ENCODE measurements at regions not wholly inside any gene's neighbourhood (a gene's known extent, or its start where the extent isn't known, plus 50 kb on each side); places are given as distances from the start of the nearest gene placed in this dataset.
"Not testable (repeated sequence)": the region's sequence is repeated elsewhere in the genome, so short reads cannot be mapped to it uniquely, and the experiment has no call there.

- DNase-seq (ENCODE audit: low read depth), result no peak
Observed at GRCh38 chr12:107590814-107591375, 94.7 kb upstream of the PWP1 start.

DNA sequence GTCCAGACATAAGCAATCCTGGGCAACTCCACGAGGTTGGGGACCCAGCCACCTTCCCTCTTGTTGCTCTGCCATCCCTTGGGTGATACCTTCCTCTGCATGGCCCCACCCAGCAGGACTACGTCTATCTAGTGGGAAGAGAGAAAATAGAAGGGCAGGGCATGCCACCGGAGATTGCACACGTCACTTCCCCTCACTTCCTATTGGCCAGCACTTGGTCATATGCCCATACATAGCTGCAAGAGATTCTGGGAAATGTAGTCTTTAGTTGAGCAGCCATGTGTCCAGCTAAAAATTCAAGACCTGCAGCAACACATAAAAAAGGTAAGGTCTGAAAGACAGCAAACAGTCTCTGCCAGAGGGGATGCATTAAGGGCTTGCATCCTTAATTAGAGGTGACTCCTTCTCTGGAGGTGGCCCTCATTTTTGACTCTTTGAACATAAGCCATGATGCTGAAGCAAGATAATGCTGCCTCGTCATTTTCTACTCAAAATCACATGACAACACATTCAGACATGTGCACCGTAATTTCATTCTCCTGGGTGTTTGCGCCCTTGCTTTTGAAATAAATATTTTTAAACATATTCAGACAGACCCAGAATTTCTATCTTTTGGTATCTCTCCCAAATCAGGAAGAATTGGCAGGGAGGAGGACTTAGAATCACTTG lies 91.8 kb upstream of the PWP1 start:
- DNase-seq (ENCODE audit: low read depth), result peak; percentile 49

DNA sequence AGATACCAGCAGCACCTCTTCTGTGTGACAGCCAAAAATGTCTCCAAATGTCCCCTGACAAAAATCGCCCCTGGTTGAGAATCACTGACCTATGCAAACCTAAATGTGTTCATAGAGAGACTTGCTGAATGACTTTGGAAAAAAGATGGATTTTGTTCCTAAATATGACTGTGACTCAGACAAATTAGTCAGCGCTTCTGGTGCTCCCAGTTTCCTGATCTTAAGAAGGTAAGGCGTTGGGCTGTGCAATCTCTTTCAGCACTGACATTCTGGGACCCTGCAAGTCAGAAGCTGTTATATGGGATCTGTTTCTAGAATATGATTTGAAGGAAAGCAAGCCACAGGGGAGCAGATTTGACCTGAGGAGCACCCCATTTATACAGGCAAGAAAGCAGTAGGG lies 90.6 kb upstream of the PWP1 start:
- DNase-seq (ENCODE audit: low read depth), result no peak

- DNase-seq (ENCODE audit: low read depth), result no peak
Observed at GRCh38 chr12:107597695-107598410, 87.7 kb upstream of the PWP1 start.

- no peak for DNase-seq (ENCODE audit: low read depth)
Observed at GRCh38 chr12:107598906-107599305, 86.7 kb upstream of the PWP1 start.

- DNase-seq (ENCODE audit: low read depth), result no peak
Observed at GRCh38 chr12:107600581-107601144, 84.9 kb upstream of the PWP1 start.

DNA sequence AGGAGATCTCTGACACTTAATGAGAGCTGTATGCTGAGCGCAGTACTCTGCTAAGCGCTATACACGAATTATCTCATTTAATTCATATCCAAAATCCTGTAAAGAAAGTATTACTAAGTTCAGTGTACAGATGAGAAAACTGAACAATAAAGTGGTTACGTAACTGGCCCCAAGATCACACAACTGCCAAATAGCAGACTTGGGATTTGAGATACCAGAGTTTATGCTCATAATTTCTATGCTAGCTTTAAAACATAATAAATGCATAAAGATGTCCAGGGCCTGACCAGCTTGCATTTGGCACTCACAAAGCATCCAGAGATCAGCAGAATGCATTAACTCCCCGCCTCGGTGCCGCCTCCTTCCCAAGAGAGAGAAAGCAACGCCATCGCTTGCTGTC lies 83.2 kb upstream of the PWP1 start:
- no peak for DNase-seq (ENCODE audit: low read depth)

DNA sequence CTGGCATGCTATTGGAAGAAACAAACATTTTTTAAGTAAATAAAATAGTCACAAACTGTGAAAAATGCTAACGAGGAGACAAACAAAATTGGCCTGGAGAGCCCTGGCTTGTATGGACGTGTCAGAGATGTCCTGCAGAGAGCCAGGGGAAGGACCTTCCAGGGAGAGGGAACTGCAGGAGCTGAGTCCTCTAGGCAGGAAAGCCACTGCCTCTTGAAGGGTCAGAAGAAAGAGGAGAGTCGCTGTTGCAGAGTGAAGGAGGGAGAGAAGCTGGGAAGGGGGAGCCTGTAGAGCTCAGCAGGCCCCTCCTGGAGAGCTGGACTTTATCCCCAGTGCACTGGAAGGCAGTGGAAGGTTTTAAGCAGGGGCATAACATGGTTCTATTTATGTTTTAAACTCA lies 80.3 kb upstream of the PWP1 start:
- no peak for DNase-seq (ENCODE audit: low read depth)

DNA sequence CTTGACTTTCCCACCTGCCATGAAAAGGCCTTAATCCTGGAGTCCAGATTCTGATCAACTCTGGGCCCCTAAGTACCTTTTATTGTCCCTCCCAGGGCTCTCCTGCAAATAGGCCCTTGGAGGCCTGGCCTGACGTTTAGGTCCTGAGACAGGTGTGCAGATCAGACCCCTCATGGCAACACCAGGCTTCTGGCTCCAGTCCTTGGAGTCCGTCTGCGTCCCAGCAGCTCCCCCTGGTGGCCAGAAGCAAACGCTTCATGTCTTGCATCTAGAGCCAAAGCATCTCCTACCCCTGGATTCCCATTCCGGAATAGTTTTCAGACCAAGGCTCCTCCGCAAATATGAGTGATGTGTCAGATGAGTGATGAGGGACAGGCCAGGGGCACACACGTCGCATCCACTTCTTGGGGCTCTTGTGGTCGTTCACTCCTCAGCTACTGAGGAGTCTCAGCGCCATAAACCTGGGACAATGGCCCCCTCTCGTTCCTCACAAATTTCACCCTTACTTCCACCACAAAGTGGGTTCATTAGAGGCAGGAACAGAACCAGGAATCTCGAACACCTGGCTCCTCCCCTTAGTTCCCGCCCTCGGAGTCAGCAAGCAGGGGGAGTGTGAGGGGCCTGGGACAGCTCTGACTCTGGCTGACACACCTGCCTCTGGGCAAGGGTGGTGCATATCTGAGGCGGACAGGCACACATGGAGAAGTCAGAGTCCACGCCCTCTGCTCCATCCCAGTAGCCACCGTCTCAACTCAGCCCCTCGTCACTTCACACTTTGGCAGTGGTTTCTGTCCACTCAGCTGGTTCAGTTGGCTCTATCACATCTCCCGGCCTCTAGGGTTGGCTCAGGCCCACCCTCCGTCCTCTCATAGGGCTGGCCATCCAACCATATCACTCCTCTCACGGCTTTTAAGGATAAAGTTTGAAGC lies 77.9 kb upstream of the PWP1 start:
- peak; percentile 50 for DNase-seq (ENCODE audit: low read depth)

- not testable (repeated sequence) for DNase-seq (ENCODE audit: low read depth)
Observed at GRCh38 chr12:107608779-107609178, 76.8 kb upstream of the PWP1 start.

DNA sequence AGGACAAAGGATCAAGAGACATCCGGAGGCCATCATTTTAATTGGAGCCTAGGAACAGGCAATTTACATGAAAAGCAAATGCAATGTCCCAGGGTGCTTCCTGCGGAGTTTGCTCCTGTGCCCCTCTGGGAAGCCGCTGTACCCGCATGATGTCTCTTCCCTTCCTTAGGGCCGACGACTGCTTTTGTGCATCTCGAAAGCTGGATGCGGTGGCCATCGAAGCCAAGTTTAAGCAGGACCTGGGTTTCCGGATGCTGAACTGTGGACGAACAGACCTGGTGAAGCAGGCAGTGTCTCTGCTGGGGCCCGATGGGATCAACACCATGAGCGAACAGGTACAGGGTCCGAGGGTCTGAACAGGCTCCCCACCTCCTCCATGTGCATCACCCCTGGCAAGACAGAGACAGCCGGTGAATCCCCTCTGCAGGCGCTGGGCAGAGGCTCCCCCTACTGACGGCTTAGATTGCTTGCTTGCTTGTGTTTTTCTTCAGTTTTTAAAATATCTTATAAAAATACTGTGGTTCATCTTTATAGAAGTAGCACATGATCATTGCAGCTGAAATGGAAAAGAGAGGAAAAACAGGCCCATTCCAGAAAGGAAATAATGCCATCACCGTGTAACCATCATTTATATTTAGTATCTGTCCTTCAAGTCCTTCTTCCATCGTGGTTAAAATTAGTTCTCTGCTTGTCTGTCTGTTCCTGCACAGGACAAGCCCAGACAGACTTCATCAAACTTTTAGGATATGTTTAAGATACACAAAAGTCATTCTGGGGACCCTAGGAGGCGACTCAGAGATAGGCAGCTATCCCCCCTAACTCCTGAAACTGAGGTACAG lies 75.4 kb upstream of the PWP1 start:
- no peak for DNase-seq (ENCODE audit: low read depth)

- DNase-seq (ENCODE audit: low read depth), result no peak
Observed at GRCh38 chr12:107612508-107612907, 73.1 kb upstream of the PWP1 start.

DNA sequence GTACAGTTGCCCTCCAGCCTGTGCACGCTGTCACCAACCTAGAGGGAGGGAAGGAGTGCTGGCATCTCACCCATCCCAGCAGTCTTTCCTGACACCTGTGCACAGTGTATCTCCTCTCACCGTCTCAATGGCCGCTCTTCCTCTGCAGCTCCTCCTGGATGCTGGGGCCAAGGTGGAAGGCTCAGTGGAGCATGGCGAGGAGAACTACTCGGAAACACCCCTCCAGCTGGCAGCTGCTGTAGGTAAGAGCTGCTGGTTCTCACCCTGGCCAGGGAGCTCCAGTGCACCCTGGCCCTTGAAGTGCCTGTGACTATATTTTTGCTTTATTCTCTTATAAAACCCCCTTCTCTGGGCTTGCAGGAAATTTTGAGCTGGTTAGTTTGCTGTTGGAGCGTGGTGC lies 68.7 kb upstream of the PWP1 start:
- DNase-seq (ENCODE audit: low read depth), result no peak

GRCh38 chr12:107618106-107618505 lies 67.5 kb upstream of the PWP1 start:
- DNase-seq (ENCODE audit: low read depth), result no peak

DNA sequence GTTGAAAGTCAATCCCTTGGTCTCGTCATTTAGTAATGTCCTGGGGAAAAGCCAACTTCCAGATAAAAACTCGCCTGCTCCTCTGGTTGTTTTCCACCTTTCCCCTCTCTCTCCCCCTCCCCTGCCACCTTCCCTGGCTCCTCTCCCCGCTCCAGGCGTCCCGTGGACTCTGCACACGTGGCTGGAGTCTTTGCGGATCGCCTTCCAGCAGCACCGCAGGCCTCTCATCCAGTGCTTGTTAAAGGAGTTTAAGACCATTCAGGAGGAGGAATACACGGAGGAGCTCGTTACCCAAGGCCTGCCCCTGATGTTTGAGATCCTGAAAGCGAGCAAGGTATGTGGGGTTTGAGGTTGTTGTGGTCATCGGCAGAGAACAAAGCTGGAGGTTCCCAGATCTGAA lies 65.8 kb upstream of the PWP1 start:
- DNase-seq (ENCODE audit: low read depth), result no peak

DNA sequence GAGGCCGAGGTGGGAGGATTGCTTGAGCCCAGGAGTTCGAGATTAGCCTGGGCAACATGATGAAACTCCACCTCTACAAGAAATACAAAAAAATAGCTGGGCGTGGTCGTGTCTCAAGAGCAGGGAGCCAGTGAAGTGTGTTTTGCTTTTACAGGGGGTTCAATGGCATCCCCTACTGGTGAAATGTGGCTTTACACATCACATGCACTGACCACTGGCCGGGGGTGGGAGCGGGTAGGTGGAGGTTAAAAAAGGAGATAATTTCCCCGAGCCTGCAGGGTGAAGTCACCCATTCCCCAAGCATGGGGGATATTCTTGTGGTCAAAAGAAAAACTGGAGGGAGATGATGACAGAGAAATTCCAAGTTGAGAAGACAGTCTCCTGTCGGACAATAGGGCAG lies 63.6 kb upstream of the PWP1 start:
- no peak for DNase-seq (ENCODE audit: low read depth)

GRCh38 chr12:107624493-107624892 lies 61.1 kb upstream of the PWP1 start:
- DNase-seq (ENCODE audit: low read depth), result no peak

DNA sequence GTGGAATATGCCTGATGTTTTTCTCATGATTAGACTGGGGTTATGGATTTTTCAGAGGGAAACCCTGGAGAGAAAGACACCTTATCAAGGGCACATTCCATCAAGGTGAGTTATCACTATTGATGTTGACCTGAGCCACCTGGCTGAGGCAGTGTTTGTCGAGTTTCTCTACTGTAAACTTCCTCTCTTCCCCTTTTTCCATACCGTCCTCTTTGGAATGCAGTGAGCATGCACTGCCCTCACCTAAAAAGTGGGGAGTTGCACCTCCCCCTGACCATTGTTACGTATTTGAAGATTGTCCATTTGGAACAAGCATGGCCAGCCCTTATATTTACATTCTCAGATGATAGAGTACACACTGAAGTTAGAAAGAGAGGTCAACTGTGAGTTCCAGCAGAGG lies 53.9 kb upstream of the PWP1 start:
- DNase-seq (ENCODE audit: low read depth), result no peak

DNA sequence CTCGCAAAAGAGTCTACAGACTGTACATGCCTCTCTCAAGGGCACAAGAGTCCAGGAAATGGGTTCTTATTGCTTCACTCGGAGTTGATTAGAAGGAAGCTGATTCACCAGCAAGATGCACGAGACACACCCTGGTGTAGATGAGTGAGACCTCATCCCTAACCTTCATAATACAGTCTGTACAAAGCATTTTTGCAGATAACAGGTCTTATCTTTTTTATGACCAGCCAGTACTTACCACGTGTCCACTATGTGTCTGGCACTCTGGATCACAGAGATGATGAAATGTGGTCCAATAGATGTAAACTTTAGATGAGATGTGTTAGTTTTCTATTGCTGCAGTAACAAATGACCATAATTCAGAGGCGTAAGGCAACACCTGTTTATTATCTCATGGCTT lies 53.4 kb upstream of the PWP1 start:
- DNase-seq (ENCODE audit: low read depth), result no peak

- no peak for DNase-seq (ENCODE audit: low read depth)
Observed at GRCh38 chr12:107634530-107634929, 51.1 kb upstream of the PWP1 start.

DNA sequence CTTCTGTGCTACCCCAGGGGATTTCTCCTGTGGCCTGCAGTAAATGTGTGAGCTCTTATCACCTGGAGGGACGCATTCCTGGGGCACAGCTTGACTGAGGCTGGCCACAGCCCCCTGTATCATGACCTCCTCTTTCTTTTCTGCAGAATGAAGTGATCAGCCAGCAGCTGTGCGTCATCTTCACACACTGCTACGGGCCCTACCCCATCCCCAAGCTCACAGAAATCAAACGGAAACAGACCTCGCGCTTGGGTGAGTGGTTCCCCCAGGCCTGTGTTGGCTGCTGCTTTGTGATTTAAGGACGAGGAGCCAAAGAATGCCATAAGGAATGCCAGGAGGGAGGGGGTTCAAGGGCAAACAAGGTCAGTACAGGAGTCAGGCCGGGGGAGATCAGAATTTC lies 50.5 kb upstream of the PWP1 start:
- no peak for DNase-seq (ENCODE audit: low read depth)

All from CMK (cell line).